H9 (cell line): ENCODE measurements at regions not wholly inside any gene's neighbourhood (a gene's known extent, or its start where the extent isn't known, plus 50 kb on each side); places are given as distances from the start of the nearest gene placed in this dataset.

Experiments
- DNase-seq: peaks from one replicate; pipeline ENCODE4 v3.0.0-alpha.2; 2017
- H2AFZ ChIP-seq: one replicate; pipeline ENCODE4 v1.6.1; 2013; ENCODE audit warnings: mild to moderate bottlenecking, low read length, control low read depth, moderate library complexity
- H2AK5ac ChIP-seq: 2 replicates; pipeline ENCODE4 v1.6.1; 2013; ENCODE audit warnings: low read length, control low read depth, mixed read lengths; ENCODE audit not compliant: insufficient read length
- H2BK120ac ChIP-seq: one replicate; pipeline ENCODE4 v1.6.1; 2013; ENCODE audit warnings: low read depth, mild to moderate bottlenecking, low read length, control low read depth, inconsistent platforms; ENCODE audit not compliant: poor library complexity, severe bottlenecking
- H2BK12ac ChIP-seq: 2 replicates; pipeline ENCODE4 v1.6.1; 2013; ENCODE audit warnings: low read length, control low read depth, mixed read lengths, low read depth; ENCODE audit not compliant: insufficient read length
- H2BK15ac ChIP-seq: 2 replicates; pipeline ENCODE4 v1.6.1; 2013; ENCODE audit warnings: low read depth, low read length, control low read depth
- H2BK20ac ChIP-seq: one replicate; pipeline ENCODE4 v1.6.1; 2013; ENCODE audit warnings: low read depth, mild to moderate bottlenecking, low read length, control low read depth, inconsistent platforms; ENCODE audit not compliant: poor library complexity, severe bottlenecking
- H2BK5ac ChIP-seq: 2 replicates; pipeline ENCODE4 v1.6.1; 2013; ENCODE audit warnings: low read length, control low read depth, mixed read lengths; ENCODE audit not compliant: insufficient read length
- H3K14ac ChIP-seq: 2 replicates; pipeline ENCODE4 v1.6.1; 2013; ENCODE audit warnings: low read length, control low read depth; ENCODE audit not compliant: insufficient read depth
- H3K18ac ChIP-seq: 2 replicates; pipeline ENCODE4 v1.6.1; 2013; ENCODE audit warnings: low read depth, mild to moderate bottlenecking, mixed read lengths, low read length, control low read depth; ENCODE audit not compliant: insufficient read length
- H3K23ac ChIP-seq: 2 replicates; pipeline ENCODE4 v1.6.1; 2013; ENCODE audit warnings: low read length, control low read depth, mixed read lengths, low read depth; ENCODE audit not compliant: insufficient read length
- H3K23me2 ChIP-seq: 2 replicates; pipeline ENCODE4 v1.6.1; 2013; ENCODE audit warnings: low read depth, mild to moderate bottlenecking, mixed read lengths, low read length, control low read depth; ENCODE audit not compliant: insufficient read length, poor library complexity, severe bottlenecking
- H3K27ac ChIP-seq: 2 replicates; pipeline ENCODE4 v1.5.1; 2013; ENCODE audit warnings: low read length, control low read depth, mixed read lengths, low read depth; ENCODE audit not compliant: insufficient read length
- H3K27me3 ChIP-seq: 2 replicates; pipeline ENCODE4 v1.6.1; 2013; ENCODE audit warnings: low read length, control low read depth, inconsistent platforms; ENCODE audit not compliant: insufficient read depth
- H3K4ac ChIP-seq: 2 replicates; pipeline ENCODE4 v1.6.1; 2013; ENCODE audit warnings: low read depth, mild to moderate bottlenecking, control low read depth, inconsistent platforms, low read length, moderate library complexity
- H3K4me1 ChIP-seq: 2 replicates; pipeline ENCODE4 v1.6.1; 2013; ENCODE audit warnings: low read length, control low read depth, inconsistent platforms; ENCODE audit not compliant: insufficient read depth
- H3K4me2 ChIP-seq: 2 replicates; pipeline ENCODE4 v1.6.1; 2013; ENCODE audit warnings: low read length, control low read depth, mixed read lengths; ENCODE audit not compliant: insufficient read length, insufficient read depth
- H3K56ac ChIP-seq: 2 replicates; pipeline ENCODE4 v1.6.1; 2013; ENCODE audit warnings: low read depth, mild to moderate bottlenecking, mixed read lengths, low read length, control low read depth; ENCODE audit not compliant: insufficient read length
- H3K79me1 ChIP-seq: 2 replicates; pipeline ENCODE4 v1.6.1; 2013; ENCODE audit warnings: low read depth, mild to moderate bottlenecking, moderate library complexity, low read length, control low read depth, inconsistent platforms; ENCODE audit not compliant: insufficient read depth, poor library complexity, severe bottlenecking
- H3K79me2 ChIP-seq: 2 replicates; pipeline ENCODE4 v1.6.1; 2013; ENCODE audit warnings: low read length, control low read depth, inconsistent platforms; ENCODE audit not compliant: insufficient read depth
- H3K9ac ChIP-seq: 2 replicates; pipeline ENCODE4 v1.6.1; 2013; ENCODE audit warnings: low read length, control low read depth, mixed read lengths; ENCODE audit not compliant: insufficient read length; ENCODE audit errors: extremely low read depth
- H3K9me3 ChIP-seq: one replicate; pipeline ENCODE4 v1.6.1; 2013; ENCODE audit warnings: low read depth, low read length, inconsistent platforms; ENCODE audit not compliant: control insufficient read depth
- H3T11ph ChIP-seq: one replicate; pipeline ENCODE4 v1.6.1; 2013; ENCODE audit warnings: mild to moderate bottlenecking, low read length, control low read depth, inconsistent platforms
- H4K20me1 ChIP-seq: one replicate; pipeline ENCODE4 v1.6.1; 2013; ENCODE audit not compliant: control insufficient read depth, insufficient read length, insufficient read depth
- H4K5ac ChIP-seq: 2 replicates; pipeline ENCODE4 v1.6.1; 2013; ENCODE audit warnings: low read depth, mild to moderate bottlenecking, mixed read lengths, low read length, control low read depth; ENCODE audit not compliant: insufficient read length
- H4K8ac ChIP-seq: replicated peaks from 2 replicates; pipeline ENCODE4 v1.6.1; 2013; ENCODE audit warnings: low read length, control low read depth, mixed read lengths, low read depth; ENCODE audit not compliant: insufficient read length
- H4K91ac ChIP-seq: 2 replicates; pipeline ENCODE4 v1.6.1; 2013; ENCODE audit warnings: low read depth, mild to moderate bottlenecking, moderate library complexity, mixed read lengths, low read length, control low read depth; ENCODE audit not compliant: insufficient read length
- H3K27ac Mint-ChIP-seq, 3 experiments: 2 replicates in 2 of 3; 3 replicates in 1 of 3; pipeline ENCODE4 v1.8.0; 2020 to 2021; ENCODE audit warnings: mixed read lengths in 3 of 3, mild to moderate bottlenecking in 1 of 3, moderate library complexity in 1 of 3
- H3K27me3 Mint-ChIP-seq: 2 replicates; pipeline ENCODE4 v1.8.0; 2021; ENCODE audit warnings: low read depth, mild to moderate bottlenecking, moderate library complexity, mixed read lengths
- H3K36me3 Mint-ChIP-seq, 3 experiments: 2 replicates in 2 of 3; 3 replicates in 1 of 3; pipeline ENCODE4 v1.8.0; 2020 to 2021; ENCODE audit warnings: low read depth in 3 of 3, mixed read lengths in 3 of 3; ENCODE audit not compliant: insufficient read depth in 1 of 3
- H3K4me1 Mint-ChIP-seq, 2 experiments: 2 replicates each; pipeline ENCODE4 v1.8.0; 2020; ENCODE audit warnings: mixed read lengths in 2 of 2
- H3K4me3 Mint-ChIP-seq, 2 experiments: 2 replicates in 1 of 2; 3 replicates in 1 of 2; pipeline ENCODE4 v1.8.0; 2020 to 2021; ENCODE audit warnings: mild to moderate bottlenecking in 2 of 2, mixed read lengths in 2 of 2, moderate library complexity in 1 of 2
- H3K9me3 Mint-ChIP-seq, 2 experiments: 2 replicates in 1 of 2; 3 replicates in 1 of 2; pipeline ENCODE4 v1.8.0; 2020; ENCODE audit warnings: mild to moderate bottlenecking in 2 of 2, mixed read lengths in 2 of 2, moderate library complexity in 1 of 2
- CTCF ChIP-seq: fragments of 200-600 bp; sonication (generic); conservative IDR thresholded peaks from 3 replicates; pipeline ENCODE4 v1.8.0; 2021; ENCODE audit warnings: antibody characterized with exemption, mild to moderate bottlenecking
- WGBS: extraction: QIAGEN DNeasy Blood & Tissue Kit; methylation state at CpG from one replicate; pipeline ENCODE4 v1.1.7; 2013; ENCODE audit warnings: missing lambda C conversion rate, low lambda C conversion rate, mixed read lengths; ENCODE audit not compliant: insufficient read length; ENCODE audit errors: extremely low coverage; 5-methylcytosine and 5-hydroxymethylcytosine counted together

GRCh38 chr2:121862286-121862685 is 106.8 kb downstream of the TSN start:
- H2BK5ac ChIP-seq = no peak overlapping the region
- no peaks in the 10 kb centered on the region for H3K9me3 ChIP-seq
- H3K79me2 ChIP-seq = no peaks in the 10 kb centered on the region
- no peak overlapping the region for H3K4ac ChIP-seq
- no peak overlapping the region for H2BK12ac ChIP-seq
- no peak overlapping the region for H3K4me2 ChIP-seq
- no peaks in the 10 kb centered on the region for H4K20me1 ChIP-seq
- Mint-ChIP-seq H3K27me3 (peaks cover 4% of the 10 kb centered on the region), H3K27ac (no peak overlapping the region; a peak in 1 of 7 replicates), H3K4me1 (no peaks in the 10 kb centered on the region), H3K9me3 (peaks cover 9 to 11% of the 10 kb centered on the region in 2 experiments; a peak in 4 of 5 replicates), H3K4me3 (no peak overlapping the region), H3K36me3 (peaks cover 0 to 4% (median 2%) of the 10 kb centered on the region in 3 experiments; a peak in 2 of 7 replicates)
- H3T11ph ChIP-seq = no peak overlapping the region
- H3K56ac ChIP-seq = no peak overlapping the region
- no peak overlapping the region for H3K14ac ChIP-seq
- no peaks in the 10 kb centered on the region for H3K79me1 ChIP-seq
- H2BK120ac ChIP-seq = no peak overlapping the region
- no peak overlapping the region for H4K8ac ChIP-seq
- no peak for DNase-seq
- no peak overlapping the region for H2AK5ac ChIP-seq
- H3K23me2 ChIP-seq = no peaks in the 10 kb centered on the region
- no peaks in the 10 kb centered on the region for H3K4me1 ChIP-seq
- no peak overlapping the region for H3K18ac ChIP-seq
- no peak overlapping the region for H2BK15ac ChIP-seq
- no peak overlapping the region for H3K27ac ChIP-seq
- H3K27me3 ChIP-seq = no peaks in the 10 kb centered on the region
- H3K9ac ChIP-seq = no peak overlapping the region
- H3K23ac ChIP-seq = no peak overlapping the region
- H4K91ac ChIP-seq = no peak overlapping the region
- H2BK20ac ChIP-seq = no peak overlapping the region
- no peak overlapping the region for H4K5ac ChIP-seq
- H2AFZ ChIP-seq = no peak overlapping the region
- no CpG with 5 or more reads among the region's 4 CpGs for WGBS
- no peak for TF ChIP-seq CTCF
